Thyroid gland (tissue), 4 donors: ENCODE measurements at regions not wholly inside any gene's neighbourhood (a gene's known extent, or its start where the extent isn't known, plus 50 kb on each side); places are given as distances from the start of the nearest gene placed in this dataset.

ENCODE experiments used
- POLR2A ChIP-seq, 2 donors: fragments of 450-650 bp; IDR thresholded peaks; one replicate each; pipeline ENCODE4 v1.6.1; 2017; ENCODE audit warnings: antibody characterized with exemption in 2 of 2, mild to moderate bottlenecking in 2 of 2, moderate library complexity in 1 of 2
- TF ChIP-seq, protein P1 (sequence below), 6 experiments: fragments of 200-600 bp in 3 of 6; fragments of 450-650 bp in 3 of 6; sonication (generic) in 3 of 6; IDR thresholded peaks; one replicate each; pipeline ENCODE4 v1.5.1; 2016 to 2019; ENCODE audit warnings: antibody characterized with exemption in 6 of 6, mild to moderate bottlenecking in 2 of 6, inconsistent platforms in 1 of 6, moderate library complexity in 1 of 6

DNA sequence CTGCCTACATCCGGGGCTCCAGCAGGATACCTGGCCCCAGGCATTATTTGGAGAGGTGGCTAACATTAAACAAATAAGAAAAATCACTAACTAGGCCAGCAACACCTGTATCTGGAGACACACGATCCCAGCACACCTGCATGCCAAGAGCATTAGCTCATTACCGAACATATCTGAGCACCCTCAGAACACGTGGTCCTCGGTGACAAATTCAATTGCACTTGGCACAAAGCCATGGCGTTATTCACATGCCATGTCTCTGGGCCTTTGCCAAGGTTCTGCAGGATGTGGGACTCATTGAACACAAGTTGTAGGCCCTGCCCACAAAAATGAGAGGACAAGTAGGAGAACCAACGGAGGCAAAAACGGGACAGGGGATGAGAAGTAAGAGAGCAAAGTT, 552.3 kb downstream of the TOX3 start:
- TF ChIP-seq, protein P1, sequence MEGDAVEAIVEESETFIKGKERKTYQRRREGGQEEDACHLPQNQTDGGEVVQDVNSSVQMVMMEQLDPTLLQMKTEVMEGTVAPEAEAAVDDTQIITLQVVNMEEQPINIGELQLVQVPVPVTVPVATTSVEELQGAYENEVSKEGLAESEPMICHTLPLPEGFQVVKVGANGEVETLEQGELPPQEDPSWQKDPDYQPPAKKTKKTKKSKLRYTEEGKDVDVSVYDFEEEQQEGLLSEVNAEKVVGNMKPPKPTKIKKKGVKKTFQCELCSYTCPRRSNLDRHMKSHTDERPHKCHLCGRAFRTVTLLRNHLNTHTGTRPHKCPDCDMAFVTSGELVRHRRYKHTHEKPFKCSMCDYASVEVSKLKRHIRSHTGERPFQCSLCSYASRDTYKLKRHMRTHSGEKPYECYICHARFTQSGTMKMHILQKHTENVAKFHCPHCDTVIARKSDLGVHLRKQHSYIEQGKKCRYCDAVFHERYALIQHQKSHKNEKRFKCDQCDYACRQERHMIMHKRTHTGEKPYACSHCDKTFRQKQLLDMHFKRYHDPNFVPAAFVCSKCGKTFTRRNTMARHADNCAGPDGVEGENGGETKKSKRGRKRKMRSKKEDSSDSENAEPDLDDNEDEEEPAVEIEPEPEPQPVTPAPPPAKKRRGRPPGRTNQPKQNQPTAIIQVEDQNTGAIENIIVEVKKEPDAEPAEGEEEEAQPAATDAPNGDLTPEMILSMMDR (IDR thresholded peaks at IDR 0.05), result no peak
- no peak for TF ChIP-seq POLR2A (IDR thresholded peaks at IDR 0.05)
